ENCODE measurements at regions not wholly inside any gene's neighbourhood (a gene's known extent, or its start where the extent isn't known, plus 50 kb on each side); places are given as distances from the start of the nearest gene placed in this dataset.

- H3K27me3 ChIP-seq (ENCODE audit: insufficient read depth, low read depth) = no peaks in the 10 kb centered on the region
- ChIA-PET POLR2A (ENCODE audit: unreplicated experiment) (no interaction called here), CTCF (no interaction called here)
- no TSS peak for BruUV-seq (replicated peaks)
- no peak overlapping the region for H3K4me3 ChIP-seq
- no peaks in the 10 kb centered on the region for H3F3A ChIP-seq (ENCODE audit: insufficient read depth, low read depth)
- H3K9me3 ChIP-seq (ENCODE audit: insufficient read depth, low read depth) = no peaks in the 10 kb centered on the region
- H3K4me1 ChIP-seq (replicated peaks; ENCODE audit: insufficient read depth) = no peaks in the 10 kb centered on the region
- no peaks in the 10 kb centered on the region for H3K79me2 ChIP-seq (ENCODE audit: low read depth)
- no peaks in the 10 kb centered on the region for H4K20me1 ChIP-seq (ENCODE audit: insufficient read depth)
- H3K27ac ChIP-seq = no peak overlapping the region
- intact Hi-C loops (cut with micrococcal nuclease; ENCODE audit: unreplicated experiment) = no loop called here
- no peaks in the 10 kb centered on the region for H3K9me2 ChIP-seq (ENCODE audit: insufficient read depth)
- TF ChIP-seq EZH2 (IDR thresholded peaks at IDR 0.05; ENCODE audit: low read depth) (no peak), CTCF (conservative IDR thresholded peaks at IDR 0.05) (no peak)
- no peak for DNase-seq
- H2AFZ ChIP-seq = no peak overlapping the region
- no peaks in the 10 kb centered on the region for H3K36me3 ChIP-seq (ENCODE audit: low read depth)
- H3K4me2 ChIP-seq = no peak overlapping the region
These were observed 1458.6 kb upstream of the EYS start for GRCh38 chr6:67165606-67166005.

GRCh38 chr6:67160820-67161219, 1453.8 kb upstream of the EYS start:
- CTCF ChIA-PET = no interaction called here
- no peaks in the 10 kb centered on the region for H3K9me3 ChIP-seq (ENCODE audit: insufficient read depth, low read depth)
- H4K20me1 ChIP-seq (ENCODE audit: insufficient read depth) = no peaks in the 10 kb centered on the region
- H3K4me3 ChIP-seq = no peak overlapping the region
- TF ChIP-seq CTCF (conservative IDR thresholded peaks at IDR 0.05) (no peak), EZH2 (IDR thresholded peaks at IDR 0.05; ENCODE audit: low read depth) (no peak)
- H3K9me2 ChIP-seq (ENCODE audit: insufficient read depth) = no peaks in the 10 kb centered on the region
- H2AFZ ChIP-seq = no peak overlapping the region
- no peaks in the 10 kb centered on the region for H3F3A ChIP-seq (ENCODE audit: insufficient read depth, low read depth)
- no peak overlapping the region for H3K4me2 ChIP-seq
- no peaks in the 10 kb centered on the region for H3K4me1 ChIP-seq (replicated peaks; ENCODE audit: insufficient read depth)
- H3K79me2 ChIP-seq (ENCODE audit: low read depth) = no peaks in the 10 kb centered on the region
- no TSS peak for BruUV-seq (replicated peaks)
- no peak for DNase-seq
- H3K36me3 ChIP-seq (ENCODE audit: low read depth) = no peaks in the 10 kb centered on the region
- intact Hi-C loops (cut with micrococcal nuclease; ENCODE audit: unreplicated experiment) = no loop called here
- no peak overlapping the region for H3K27ac ChIP-seq
- POLR2A ChIA-PET (ENCODE audit: unreplicated experiment) = no interaction called here
- no peaks in the 10 kb centered on the region for H3K27me3 ChIP-seq (ENCODE audit: insufficient read depth, low read depth)

GRCh38 chr6:67141005-67141404, 1434.0 kb upstream of the EYS start:
- BruUV-seq (replicated peaks) = no TSS peak
- H3K4me2 ChIP-seq = no peak overlapping the region
- no peak overlapping the region for H3K4me3 ChIP-seq
- H3K27me3 ChIP-seq (ENCODE audit: insufficient read depth, low read depth) = no peaks in the 10 kb centered on the region
- H2AFZ ChIP-seq = no peak overlapping the region
- H3K27ac ChIP-seq = no peak overlapping the region
- H3K9me2 ChIP-seq (ENCODE audit: insufficient read depth) = no peaks in the 10 kb centered on the region
- no peak for DNase-seq
- POLR2A ChIA-PET (ENCODE audit: unreplicated experiment) = no interaction called here
- no peaks in the 10 kb centered on the region for H3K4me1 ChIP-seq (replicated peaks; ENCODE audit: insufficient read depth)
- intact Hi-C loops (cut with micrococcal nuclease; ENCODE audit: unreplicated experiment) = no loop called here
- no peaks in the 10 kb centered on the region for H4K20me1 ChIP-seq (ENCODE audit: insufficient read depth)
- H3K79me2 ChIP-seq (ENCODE audit: low read depth) = no peaks in the 10 kb centered on the region
- H3K36me3 ChIP-seq (ENCODE audit: low read depth) = no peaks in the 10 kb centered on the region
- H3F3A ChIP-seq (ENCODE audit: insufficient read depth, low read depth) = 0 out of 2 replicates have a peak, but pooled peaks cover 5% of the 10 kb centered on the region
- CTCF ChIA-PET = no interaction called here
- TF ChIP-seq EZH2 (IDR thresholded peaks at IDR 0.05; ENCODE audit: low read depth) = no peak
- TF ChIP-seq CTCF (conservative IDR thresholded peaks at IDR 0.05) = no peak
- no peaks in the 10 kb centered on the region for H3K9me3 ChIP-seq (ENCODE audit: insufficient read depth, low read depth)

Measured in PC-9 (cell line).